IMR-90 (cell line): ENCODE measurements at regions not wholly inside any gene's neighbourhood (a gene's known extent, or its start where the extent isn't known, plus 50 kb on each side); places are given as distances from the start of the nearest gene placed in this dataset.

ENCODE experiments used
- ATAC-seq: fragments of 200-7000 bp; cut with Tn5 transposase; 2 replicates; pipeline ENCODE4 v1.9.1; 2020; ENCODE audit warnings: low read depth, mild to moderate bottlenecking, moderate library complexity
- BruUV-seq: library from RNA; stranded (reverse); fragments of 400-500 nt; replicated peaks from 2 replicates; lab custom pipeline; 2021; lab: Mats Ljungman, UMichigan
- CTCF ChIA-PET: fragments of 300-600 bp; formaldehyde crosslinking; extraction: SDS; loops from one replicate; lab custom pipeline; 2021; ENCODE audit warnings: antibody characterized with exemption; lab: Yijun Ruan, JAX
- POLR2A ChIA-PET: fragments of 300-600 bp; sonication (Branson Sonifier 250); formaldehyde crosslinking; loops from one replicate; lab custom pipeline; 2022; ENCODE audit warnings: antibody characterized with exemption; ENCODE audit not compliant: unreplicated experiment; lab: Charles Lee
- DNase-seq: peaks from one replicate; pipeline ENCODE4 v3.0.0; 2013
- H2AFZ ChIP-seq: replicated peaks from 2 replicates; pipeline ENCODE3; 2013; ENCODE audit warnings: low read length, mild to moderate bottlenecking; ENCODE audit not compliant: poor library complexity
- H2AK5ac ChIP-seq: 2 replicates; pipeline ENCODE4 v1.6.1; 2013; ENCODE audit warnings: low read depth, low read length, inconsistent platforms
- H2AK9ac ChIP-seq: replicated peaks from 2 replicates; pipeline ENCODE3; 2013; ENCODE audit warnings: mild to moderate bottlenecking, low read depth, low read length, moderate library complexity; ENCODE audit not compliant: poor library complexity
- H2BK120ac ChIP-seq: 2 replicates; pipeline ENCODE4 v1.6.1; 2013; ENCODE audit warnings: low read depth, low read length, inconsistent platforms
- H2BK15ac ChIP-seq: 3 replicates; pipeline ENCODE4 v1.6.1; 2013; ENCODE audit warnings: low read depth, low read length, inconsistent platforms
- H2BK20ac ChIP-seq: 2 replicates; pipeline ENCODE4 v1.6.1; 2013; ENCODE audit warnings: low read depth, mild to moderate bottlenecking, inconsistent platforms, low read length, moderate library complexity
- H2BK5ac ChIP-seq: 2 replicates; pipeline ENCODE4 v1.6.1; 2013; ENCODE audit warnings: mild to moderate bottlenecking, low read depth, low read length, inconsistent platforms; ENCODE audit not compliant: poor library complexity, severe bottlenecking
- H3K14ac ChIP-seq: replicated peaks from 2 replicates; pipeline ENCODE4 v1.6.1; 2013; ENCODE audit warnings: low read depth, low read length, inconsistent platforms
- H3K18ac ChIP-seq: 2 replicates; pipeline ENCODE4 v1.6.1; 2013; ENCODE audit warnings: low read depth, low read length, control low read depth
- H3K23ac ChIP-seq: 2 replicates; pipeline ENCODE4 v1.6.1; 2013; ENCODE audit warnings: low read depth, low read length, inconsistent platforms
- H3K27ac ChIP-seq: 2 replicates; pipeline ENCODE4 v1.5.1; 2013; ENCODE audit warnings: mild to moderate bottlenecking, control low read depth, low read length; ENCODE audit not compliant: insufficient read depth
- H3K27me3 ChIP-seq: 2 replicates; pipeline ENCODE4 v1.6.1; 2013; ENCODE audit warnings: low read length; ENCODE audit not compliant: control insufficient read depth, insufficient read depth
- H3K36me3 ChIP-seq: 2 replicates; pipeline ENCODE4 v1.6.1; 2013; ENCODE audit warnings: low read length, mixed read lengths; ENCODE audit not compliant: control insufficient read depth, insufficient read depth
- H3K4ac ChIP-seq: 2 replicates; pipeline ENCODE4 v1.6.1; 2013; ENCODE audit warnings: low read depth, low read length, inconsistent platforms
- H3K4me1 ChIP-seq: 2 replicates; pipeline ENCODE4 v1.6.1; 2013; ENCODE audit warnings: low read length, mixed read lengths; ENCODE audit not compliant: control insufficient read depth, insufficient read depth
- H3K4me2 ChIP-seq: 2 replicates; pipeline ENCODE4 v1.6.1; 2013; ENCODE audit warnings: low read depth, mild to moderate bottlenecking, control low read depth, low read length, moderate library complexity
- H3K4me3 ChIP-seq: 2 replicates; pipeline ENCODE4 v1.5.1; 2013; ENCODE audit warnings: low read depth, mild to moderate bottlenecking, control low read depth, low read length, moderate library complexity; ENCODE audit not compliant: insufficient read depth
- H3K56ac ChIP-seq: 2 replicates; pipeline ENCODE4 v1.6.1; 2013; ENCODE audit warnings: low read length, inconsistent platforms; ENCODE audit not compliant: insufficient read depth; ENCODE audit errors: extremely low read depth
- H3K79me1 ChIP-seq, 2 experiments: 2 replicates each; pipeline ENCODE4 v1.6.1; 2013; ENCODE audit warnings: low read length in 2 of 2, inconsistent platforms in 1 of 2, low read depth in 1 of 2
- H3K9ac ChIP-seq: 2 replicates; pipeline ENCODE4 v1.6.1; 2013; ENCODE audit warnings: low read depth, low read length, control low read depth
- H3K9me1 ChIP-seq: 2 replicates; pipeline ENCODE4 v1.6.1; 2013; ENCODE audit warnings: low read length, inconsistent platforms; ENCODE audit not compliant: insufficient read depth
- H3K9me3 ChIP-seq: 2 replicates; pipeline ENCODE4 v1.6.1; 2013; ENCODE audit warnings: low read length; ENCODE audit not compliant: control insufficient read depth, insufficient read depth
- H4K20me1 ChIP-seq: 2 replicates; pipeline ENCODE4 v1.6.1; 2013; ENCODE audit warnings: low read length, inconsistent platforms; ENCODE audit not compliant: insufficient read depth
- H4K5ac ChIP-seq: 2 replicates; pipeline ENCODE4 v1.6.1; 2013; ENCODE audit warnings: mild to moderate bottlenecking, low read depth, low read length, control low read depth
- H4K8ac ChIP-seq, 2 experiments: 2 replicates each; pipeline ENCODE4 v1.6.1; 2013; ENCODE audit warnings: low read depth in 2 of 2, low read length in 2 of 2, control low read depth in 1 of 2, inconsistent platforms in 1 of 2
- H4K91ac ChIP-seq: 2 replicates; pipeline ENCODE4 v1.6.1; 2013; ENCODE audit warnings: low read depth, low read length, inconsistent platforms; ENCODE audit not compliant: insufficient read depth
- BHLHE40 ChIP-seq: fragments of 150-350 bp; IDR thresholded peaks from 2 replicates; pipeline ENCODE4 v1.6.1; 2016; ENCODE audit warnings: mild to moderate bottlenecking, low read depth, low read length
- CEBPB ChIP-seq: IDR thresholded peaks from 2 replicates; pipeline ENCODE4 v1.6.1; 2012; ENCODE audit warnings: low read depth, low read length, improper control_type of control experiment
- CHD1 ChIP-seq: IDR thresholded peaks from 2 replicates; pipeline ENCODE4 v1.6.1; 2012; ENCODE audit warnings: low read depth, low read length, improper control_type of control experiment
- FOS ChIP-seq: fragments of 150-350 bp; IDR thresholded peaks from 2 replicates; pipeline ENCODE4 v1.6.1; 2016; ENCODE audit warnings: low read depth, low read length
- MAFK ChIP-seq: IDR thresholded peaks from 2 replicates; pipeline ENCODE4 v1.6.1; 2012; ENCODE audit warnings: low read depth, low read length, improper control_type of control experiment
- MAZ ChIP-seq: IDR thresholded peaks from 2 replicates; pipeline ENCODE4 v1.6.1; 2012; ENCODE audit warnings: low read depth, mild to moderate bottlenecking, low read length, improper control_type of control experiment, moderate library complexity, borderline replicate concordance
- MXI1 ChIP-seq: IDR thresholded peaks from 2 replicates; pipeline ENCODE4 v1.6.1; 2012; ENCODE audit warnings: low read depth, mild to moderate bottlenecking, low read length, moderate library complexity, borderline replicate concordance
- NFE2L2 ChIP-seq: fragments of 150-350 bp; IDR thresholded peaks from 2 replicates; pipeline ENCODE4 v1.6.1; 2016; ENCODE audit warnings: low read depth, mild to moderate bottlenecking, low read length
- POLR2A ChIP-seq: IDR thresholded peaks from 2 replicates; pipeline ENCODE4 v1.6.1; 2012; ENCODE audit warnings: mild to moderate bottlenecking, low read depth, low read length
- RAD21 ChIP-seq: IDR thresholded peaks from 2 replicates; pipeline ENCODE4 v1.6.1; 2012; ENCODE audit warnings: low read length, improper control_type of control experiment
- RCOR1 ChIP-seq: IDR thresholded peaks from 2 replicates; pipeline ENCODE4 v1.6.1; 2012; ENCODE audit warnings: mild to moderate bottlenecking, low read length, improper control_type of control experiment; ENCODE audit not compliant: insufficient replicate concordance
- RFX5 ChIP-seq: IDR thresholded peaks from 2 replicates; pipeline ENCODE4 v1.8.0; 2012; ENCODE audit warnings: low read depth, mild to moderate bottlenecking, low read length, moderate library complexity
- SMC3 ChIP-seq: fragments of 150-350 bp; IDR thresholded peaks from 2 replicates; pipeline ENCODE4 v1.6.1; 2016; ENCODE audit warnings: low read depth, mild to moderate bottlenecking, antibody characterized with exemption, low read length, moderate library complexity
- WGBS, 2 experiments: methylation state at CpG; one replicate each; pipeline versions ENCODE4 v1.1.5 to v1.1.7; 2013; ENCODE audit warnings: missing lambda C conversion rate in 2 of 2; ENCODE audit not compliant: insufficient read length in 1 of 2; ENCODE audit errors: extremely low coverage in 2 of 2; 5-methylcytosine and 5-hydroxymethylcytosine counted together
- dilution Hi-C: fragments of 300-500 bp; cut with HindIII; formaldehyde crosslinking; loops from one replicate; pipeline ENCODE4 v1.14.3; 2018; ENCODE audit warnings: low sequenced_read_pairs; ENCODE audit not compliant: unreplicated experiment
- in situ Hi-C: fragments of 300-500 bp; cut with MboI; formaldehyde crosslinking; loops from 3 replicates; pipeline ENCODE4 v1.14.3; 2019; ENCODE audit warnings: low sequenced_read_pairs, inconsistent platforms, mixed read lengths
- intact Hi-C: fragments of 100-400 bp; cut with micrococcal nuclease; formaldehyde crosslinking; loops from 2 replicates; pipeline ENCODE4 v1.10.0; 2022
- TF ChIP-seq, protein P1 (sequence below): fragments of 150-350 bp; IDR thresholded peaks from 2 replicates; pipeline ENCODE4 v1.6.1; 2017; ENCODE audit warnings: mild to moderate bottlenecking, antibody characterized with exemption, low read length, low read depth
- TF ChIP-seq, protein P2 (sequence below): fragments of 150-350 bp; IDR thresholded peaks from 2 replicates; pipeline ENCODE4 v1.6.1; 2016; ENCODE audit warnings: low read depth, mild to moderate bottlenecking, low read length, moderate library complexity, borderline replicate concordance
- TF ChIP-seq, protein P3 (sequence below): conservative IDR thresholded peaks from 2 replicates; pipeline ENCODE4 v1.5.1; 2012; ENCODE audit warnings: mild to moderate bottlenecking, low read depth, low read length, improper control_type of control experiment

DNA sequence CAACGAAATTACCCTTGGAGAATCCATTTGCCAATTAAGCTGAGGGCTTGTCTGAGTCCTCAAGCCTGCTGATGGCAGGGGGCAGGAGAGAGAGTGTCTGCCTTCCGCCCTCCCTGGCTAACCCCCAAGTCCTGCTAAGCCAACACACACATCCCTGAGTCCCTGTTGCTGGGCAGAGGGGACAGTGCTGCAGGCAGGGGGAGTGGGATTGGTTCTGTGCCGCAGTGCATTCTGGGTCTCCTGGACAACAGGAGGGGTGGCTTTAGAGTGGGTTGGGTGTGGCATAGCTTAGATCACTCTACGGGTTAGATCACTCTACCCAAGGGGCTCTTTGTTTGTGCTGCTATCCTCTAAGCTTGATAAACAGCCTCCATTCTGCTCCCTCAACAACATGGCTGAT is 427.7 kb downstream of the CDK5RAP2 start:
- dilution Hi-C loops: no loop called here
- Histone ChIP-seq H3K4me2 (no peak overlapping the region), H4K5ac (no peak overlapping the region), H2BK120ac (no peak overlapping the region), H3K9ac (no peak overlapping the region), H3K14ac (no peak overlapping the region), H3K79me1 (no peaks in the 10 kb centered on the region), H3K36me3 (no peaks in the 10 kb centered on the region), H3K56ac (no peak overlapping the region), H2AK5ac (no peak overlapping the region), H2AK9ac (no peak overlapping the region), H3K9me1 (no peaks in the 10 kb centered on the region), H3K4me3 (no peak overlapping the region), H3K23ac (no peak overlapping the region), H2BK20ac (no peak overlapping the region), H4K91ac (no peak overlapping the region), H3K9me3 (no peaks in the 10 kb centered on the region), H3K18ac (no peak overlapping the region), H4K20me1 (no peaks in the 10 kb centered on the region), H3K27ac (no peak overlapping the region), H3K4me1 (no peaks in the 10 kb centered on the region), H4K8ac (no peak overlapping the region), H3K4ac (no peak overlapping the region), H3K27me3 (no peaks in the 10 kb centered on the region), H2AFZ (no peak overlapping the region), H2BK5ac (no peak overlapping the region), H2BK15ac (no peak overlapping the region)
- DNase-seq (no peak), ATAC-seq (no peak)
- WGBS, 2 experiments: no CpG with 5 or more reads among the region's 4 CpGs
- CTCF ChIA-PET: no interaction called here
- no peak for TF ChIP-seq MXI1
- TF ChIP-seq RCOR1: no peak
- no peak for TF ChIP-seq RAD21
- TF ChIP-seq, protein P1, sequence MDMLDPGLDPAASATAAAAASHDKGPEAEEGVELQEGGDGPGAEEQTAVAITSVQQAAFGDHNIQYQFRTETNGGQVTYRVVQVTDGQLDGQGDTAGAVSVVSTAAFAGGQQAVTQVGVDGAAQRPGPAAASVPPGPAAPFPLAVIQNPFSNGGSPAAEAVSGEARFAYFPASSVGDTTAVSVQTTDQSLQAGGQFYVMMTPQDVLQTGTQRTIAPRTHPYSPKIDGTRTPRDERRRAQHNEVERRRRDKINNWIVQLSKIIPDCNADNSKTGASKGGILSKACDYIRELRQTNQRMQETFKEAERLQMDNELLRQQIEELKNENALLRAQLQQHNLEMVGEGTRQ: no peak
- TF ChIP-seq, protein P2, sequence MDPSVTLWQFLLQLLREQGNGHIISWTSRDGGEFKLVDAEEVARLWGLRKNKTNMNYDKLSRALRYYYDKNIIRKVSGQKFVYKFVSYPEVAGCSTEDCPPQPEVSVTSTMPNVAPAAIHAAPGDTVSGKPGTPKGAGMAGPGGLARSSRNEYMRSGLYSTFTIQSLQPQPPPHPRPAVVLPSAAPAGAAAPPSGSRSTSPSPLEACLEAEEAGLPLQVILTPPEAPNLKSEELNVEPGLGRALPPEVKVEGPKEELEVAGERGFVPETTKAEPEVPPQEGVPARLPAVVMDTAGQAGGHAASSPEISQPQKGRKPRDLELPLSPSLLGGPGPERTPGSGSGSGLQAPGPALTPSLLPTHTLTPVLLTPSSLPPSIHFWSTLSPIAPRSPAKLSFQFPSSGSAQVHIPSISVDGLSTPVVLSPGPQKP: no peak
- TF ChIP-seq FOS: no peak
- no peak for TF ChIP-seq MAZ
- no peak for TF ChIP-seq NFE2L2
- TF ChIP-seq RFX5: no peak
- TF ChIP-seq POLR2A: no peak
- TF ChIP-seq SMC3: no peak
- TF ChIP-seq, protein P3, sequence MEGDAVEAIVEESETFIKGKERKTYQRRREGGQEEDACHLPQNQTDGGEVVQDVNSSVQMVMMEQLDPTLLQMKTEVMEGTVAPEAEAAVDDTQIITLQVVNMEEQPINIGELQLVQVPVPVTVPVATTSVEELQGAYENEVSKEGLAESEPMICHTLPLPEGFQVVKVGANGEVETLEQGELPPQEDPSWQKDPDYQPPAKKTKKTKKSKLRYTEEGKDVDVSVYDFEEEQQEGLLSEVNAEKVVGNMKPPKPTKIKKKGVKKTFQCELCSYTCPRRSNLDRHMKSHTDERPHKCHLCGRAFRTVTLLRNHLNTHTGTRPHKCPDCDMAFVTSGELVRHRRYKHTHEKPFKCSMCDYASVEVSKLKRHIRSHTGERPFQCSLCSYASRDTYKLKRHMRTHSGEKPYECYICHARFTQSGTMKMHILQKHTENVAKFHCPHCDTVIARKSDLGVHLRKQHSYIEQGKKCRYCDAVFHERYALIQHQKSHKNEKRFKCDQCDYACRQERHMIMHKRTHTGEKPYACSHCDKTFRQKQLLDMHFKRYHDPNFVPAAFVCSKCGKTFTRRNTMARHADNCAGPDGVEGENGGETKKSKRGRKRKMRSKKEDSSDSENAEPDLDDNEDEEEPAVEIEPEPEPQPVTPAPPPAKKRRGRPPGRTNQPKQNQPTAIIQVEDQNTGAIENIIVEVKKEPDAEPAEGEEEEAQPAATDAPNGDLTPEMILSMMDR: no peak
- no peak for TF ChIP-seq CHD1
- no peak for TF ChIP-seq CEBPB
- TF ChIP-seq BHLHE40: no peak
- TF ChIP-seq MAFK: no peak
- intact Hi-C loops: no loop called here
- POLR2A ChIA-PET: no interaction called here
- BruUV-seq: no TSS peak
- in situ Hi-C loops: no loop called here
